ENCODE measurements at regions not wholly inside any gene's neighbourhood (a gene's known extent, or its start where the extent isn't known, plus 50 kb on each side); places are given as distances from the start of the nearest gene placed in this dataset.

DNA sequence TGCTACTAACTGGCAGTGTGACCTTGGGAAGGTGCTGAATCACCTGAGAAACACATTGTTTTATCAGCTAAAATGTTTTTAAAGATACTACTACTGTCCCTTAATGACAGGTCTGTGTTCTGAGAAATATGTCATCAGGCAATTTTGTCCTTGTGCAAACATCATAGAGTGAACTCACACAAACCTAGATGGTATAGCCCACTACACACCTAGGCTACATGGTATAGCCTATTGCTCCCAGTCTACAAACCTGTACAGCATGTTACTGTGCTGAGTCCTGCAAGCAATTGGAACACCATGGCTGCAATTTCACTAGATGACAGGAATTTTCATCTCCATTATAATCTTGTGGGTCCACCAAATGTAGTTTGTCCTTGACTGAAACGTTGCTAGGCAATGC is 101.3 kb upstream of the GUCY1A1 start:
- TF ChIP-seq, protein P1, sequence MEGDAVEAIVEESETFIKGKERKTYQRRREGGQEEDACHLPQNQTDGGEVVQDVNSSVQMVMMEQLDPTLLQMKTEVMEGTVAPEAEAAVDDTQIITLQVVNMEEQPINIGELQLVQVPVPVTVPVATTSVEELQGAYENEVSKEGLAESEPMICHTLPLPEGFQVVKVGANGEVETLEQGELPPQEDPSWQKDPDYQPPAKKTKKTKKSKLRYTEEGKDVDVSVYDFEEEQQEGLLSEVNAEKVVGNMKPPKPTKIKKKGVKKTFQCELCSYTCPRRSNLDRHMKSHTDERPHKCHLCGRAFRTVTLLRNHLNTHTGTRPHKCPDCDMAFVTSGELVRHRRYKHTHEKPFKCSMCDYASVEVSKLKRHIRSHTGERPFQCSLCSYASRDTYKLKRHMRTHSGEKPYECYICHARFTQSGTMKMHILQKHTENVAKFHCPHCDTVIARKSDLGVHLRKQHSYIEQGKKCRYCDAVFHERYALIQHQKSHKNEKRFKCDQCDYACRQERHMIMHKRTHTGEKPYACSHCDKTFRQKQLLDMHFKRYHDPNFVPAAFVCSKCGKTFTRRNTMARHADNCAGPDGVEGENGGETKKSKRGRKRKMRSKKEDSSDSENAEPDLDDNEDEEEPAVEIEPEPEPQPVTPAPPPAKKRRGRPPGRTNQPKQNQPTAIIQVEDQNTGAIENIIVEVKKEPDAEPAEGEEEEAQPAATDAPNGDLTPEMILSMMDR (IDR thresholded peaks at IDR 0.05; ENCODE audit: insufficient read depth, low read length, severe bottlenecking): no peak
- DNase-seq (ENCODE audit: low read depth) (no peak), FAIRE-seq (no peak)
- no peaks in the 10 kb centered on the region for H3K36me3 ChIP-seq (ENCODE audit: control insufficient read depth, insufficient read depth, low read length)
- no peaks in the 10 kb centered on the region for H3K27me3 ChIP-seq (ENCODE audit: control insufficient read depth, insufficient read depth, low read length)
- no peak overlapping the region for H3K4me3 ChIP-seq (ENCODE audit: low read depth, low read length)

DNA sequence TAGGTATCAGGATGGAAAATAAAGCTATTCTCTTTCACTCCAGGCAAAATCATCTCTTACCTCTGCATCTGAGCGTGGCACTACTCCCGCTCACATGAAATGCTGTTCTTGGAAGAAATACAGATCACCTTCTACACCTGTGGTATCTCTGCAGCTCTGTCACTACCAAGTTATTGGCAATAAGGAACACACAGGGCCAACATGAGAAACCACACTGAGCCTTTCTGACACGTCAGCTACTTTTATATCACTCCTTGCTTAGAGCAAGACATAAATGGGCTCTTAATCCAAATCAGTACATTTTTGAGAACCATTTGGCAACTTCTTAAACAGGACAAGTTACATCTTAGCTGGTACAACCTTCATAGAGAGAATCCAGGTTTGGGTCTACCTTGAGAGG is 101.8 kb upstream of the GUCY1A1 start:
- no peaks in the 10 kb centered on the region for H3K27me3 ChIP-seq (ENCODE audit: control insufficient read depth, insufficient read depth, low read length)
- FAIRE-seq (no peak), DNase-seq (ENCODE audit: low read depth) (no peak)
- H3K4me3 ChIP-seq (ENCODE audit: low read depth, low read length): no peak overlapping the region
- H3K36me3 ChIP-seq (ENCODE audit: control insufficient read depth, insufficient read depth, low read length): no peaks in the 10 kb centered on the region
- TF ChIP-seq, protein P1 (IDR thresholded peaks at IDR 0.05; ENCODE audit: insufficient read depth, low read length, severe bottlenecking): no peak

DNA sequence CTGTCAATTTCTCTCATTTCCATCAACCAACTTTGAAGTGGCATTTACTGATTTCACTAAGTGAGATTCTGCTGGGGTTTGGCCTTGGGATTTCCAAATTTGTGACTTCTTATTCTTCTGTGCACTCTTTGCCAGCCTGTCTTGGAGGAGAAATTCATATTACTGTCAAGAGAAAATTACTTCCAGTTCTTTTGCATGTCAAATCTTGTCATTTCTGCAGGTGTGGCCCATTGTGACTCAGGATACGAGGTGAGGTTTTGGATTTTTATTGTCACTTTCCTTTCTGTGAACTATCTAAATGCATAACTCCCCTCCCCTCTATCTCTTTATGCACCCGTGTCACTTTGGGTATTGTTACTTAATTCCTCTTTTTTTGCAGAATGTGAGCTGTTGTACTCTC is 102.6 kb upstream of the GUCY1A1 start:
- Histone ChIP-seq H3K27me3 (ENCODE audit: control insufficient read depth, insufficient read depth, low read length) (no peaks in the 10 kb centered on the region), H3K4me3 (ENCODE audit: low read depth, low read length) (no peak overlapping the region), H3K36me3 (ENCODE audit: control insufficient read depth, insufficient read depth, low read length) (no peaks in the 10 kb centered on the region)
- no peak for FAIRE-seq
- peak; percentile 22 for DNase-seq (ENCODE audit: low read depth)
- TF ChIP-seq, protein P1 (IDR thresholded peaks at IDR 0.05; ENCODE audit: insufficient read depth, low read length, severe bottlenecking): no peak

DNA sequence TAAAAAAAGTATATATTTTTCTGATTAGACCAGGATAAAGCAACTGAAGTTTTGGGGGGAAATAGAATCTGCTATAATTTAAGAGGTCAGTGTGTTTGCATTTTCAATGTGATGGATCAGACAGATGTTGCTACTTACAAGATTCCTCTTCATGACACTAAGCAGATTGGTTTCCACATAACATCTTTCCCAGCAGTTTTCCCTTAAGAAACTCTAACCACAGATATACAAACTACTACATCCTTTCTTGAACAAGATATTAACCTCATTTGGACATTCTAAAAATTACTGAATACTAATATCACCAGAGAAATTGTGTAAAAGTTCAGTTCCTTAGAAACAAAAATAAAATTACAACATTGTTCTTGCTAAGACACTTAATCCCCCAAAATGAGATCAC is 106.7 kb upstream of the GUCY1A1 start:
- DNase-seq (ENCODE audit: low read depth): no peak
- no peaks in the 10 kb centered on the region for H3K27me3 ChIP-seq (ENCODE audit: control insufficient read depth, insufficient read depth, low read length)
- FAIRE-seq: no peak

DNA sequence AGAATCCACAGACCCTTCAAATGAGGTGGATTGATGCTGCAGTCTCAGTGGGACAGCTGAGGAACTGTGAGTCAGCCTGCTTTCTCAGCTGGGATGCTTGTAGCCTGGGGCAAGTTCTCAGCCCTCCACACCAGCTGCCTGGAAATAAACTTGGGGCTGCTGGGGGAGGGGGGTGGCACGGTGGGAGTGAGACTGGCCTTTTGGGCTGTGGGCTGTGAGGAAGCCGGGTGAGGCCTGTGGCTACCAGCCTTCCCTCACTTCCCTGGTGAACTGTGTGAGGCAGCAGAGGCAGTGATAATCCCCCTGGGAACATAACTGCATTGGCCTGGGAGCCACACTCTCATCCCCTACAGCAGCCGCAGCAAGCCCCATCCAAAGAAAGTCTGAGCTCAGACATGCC is 114.5 kb upstream of the GUCY1A1 start:
- TF ChIP-seq, protein P1 (IDR thresholded peaks at IDR 0.05; ENCODE audit: insufficient read depth, low read length, severe bottlenecking): no peak
- FAIRE-seq (no peak), DNase-seq (ENCODE audit: low read depth) (peak; percentile 43)
- Histone ChIP-seq H3K36me3 (ENCODE audit: control insufficient read depth, insufficient read depth, low read length) (no peaks in the 10 kb centered on the region), H3K4me3 (ENCODE audit: low read depth, low read length) (no peak overlapping the region), H3K27me3 (ENCODE audit: control insufficient read depth, insufficient read depth, low read length) (no peaks in the 10 kb centered on the region)

More for the DNA sequence above, 106.7 kb upstream of the GUCY1A1 start:
- TF ChIP-seq, protein P1 (IDR thresholded peaks at IDR 0.05; ENCODE audit: insufficient read depth, low read length, severe bottlenecking): no peak
- Histone ChIP-seq H3K36me3 (ENCODE audit: control insufficient read depth, insufficient read depth, low read length) (no peaks in the 10 kb centered on the region), H3K4me3 (ENCODE audit: low read depth, low read length) (no peak overlapping the region)

DNA sequence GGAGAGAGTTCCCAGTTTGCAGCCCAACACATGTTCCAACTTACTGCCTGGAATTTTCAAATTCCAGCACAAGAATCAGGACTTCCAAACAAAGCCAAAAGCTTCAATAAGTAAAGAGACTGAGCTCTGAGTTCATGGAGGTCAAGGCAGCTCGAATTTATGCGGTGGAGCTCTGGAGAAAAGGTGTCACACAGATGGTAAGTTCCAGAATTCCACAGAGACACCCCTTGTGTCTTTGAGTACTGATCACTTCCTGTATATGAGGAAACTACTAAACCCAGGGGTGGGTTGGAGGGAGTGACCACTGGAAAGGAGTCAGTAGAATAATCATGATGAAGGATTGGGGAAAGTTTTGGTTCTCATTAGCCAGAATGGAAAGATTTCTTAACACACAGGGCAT is 118.5 kb upstream of the GUCY1A1 start:
- FAIRE-seq (no peak), DNase-seq (ENCODE audit: low read depth) (no peak)
- TF ChIP-seq, protein P1 (IDR thresholded peaks at IDR 0.05; ENCODE audit: insufficient read depth, low read length, severe bottlenecking): no peak
- Histone ChIP-seq H3K36me3 (ENCODE audit: control insufficient read depth, insufficient read depth, low read length) (no peaks in the 10 kb centered on the region), H3K27me3 (ENCODE audit: control insufficient read depth, insufficient read depth, low read length) (no peaks in the 10 kb centered on the region), H3K4me3 (ENCODE audit: low read depth, low read length) (no peak overlapping the region)
